CD14-positive monocyte (primary cell): ENCODE measurements at regions not wholly inside any gene's neighbourhood (a gene's known extent, or its start where the extent isn't known, plus 50 kb on each side); places are given as distances from the start of the nearest gene placed in this dataset.
A peak's percentile ranks its signal among the peaks of the same experiment; 100 is the strongest.

ENCODE experiments used
- DNase-seq, 3 donors: peaks; one replicate each; pipeline ENCODE4 v3.0.0-alpha.2; 2011 to 2022
- H2AFZ ChIP-seq: 2 replicates; pipeline ENCODE4 v1.6.0; 2012; ENCODE audit warnings: mild to moderate bottlenecking, low read depth, low read length, inconsistent platforms; ENCODE audit not compliant: insufficient read depth, poor library complexity, severe bottlenecking
- H3K27ac ChIP-seq, 2 donors: 1 replicate in 1 of 2; 2 replicates in 1 of 2; pipeline ENCODE4 v1.5.1; 2012 to 2013; ENCODE audit warnings: low read length in 2 of 2, control low read depth in 1 of 2, inconsistent platforms in 1 of 2, low read depth in 1 of 2, mild to moderate bottlenecking in 1 of 2
- H3K27me3 ChIP-seq, 2 donors: one replicate each; pipeline versions ENCODE4 v1.6.0 to v1.6.1; 2011 to 2013; ENCODE audit warnings: low read length in 2 of 2; ENCODE audit not compliant: control insufficient read depth in 2 of 2, insufficient read depth in 2 of 2
- H3K36me3 ChIP-seq, 2 donors: replicated peaks in 1 of 2; 1 replicate in 1 of 2; 2 replicates in 1 of 2; pipeline versions ENCODE4 v1.5.1 to v1.6.1; 2012 to 2013; ENCODE audit warnings: low read length in 2 of 2, control low read depth in 1 of 2, inconsistent platforms in 1 of 2, mild to moderate bottlenecking in 1 of 2; ENCODE audit not compliant: insufficient read depth in 2 of 2, control insufficient read depth in 1 of 2
- H3K4me1 ChIP-seq, 2 donors: 1 replicate in 1 of 2; 2 replicates in 1 of 2; pipeline versions ENCODE4 v1.5.1 to v1.6.1; 2012 to 2013; ENCODE audit warnings: low read length in 2 of 2, control low read depth in 1 of 2, inconsistent platforms in 1 of 2, mild to moderate bottlenecking in 1 of 2, moderate library complexity in 1 of 2; ENCODE audit not compliant: insufficient read depth in 2 of 2, control insufficient read depth in 1 of 2
- H3K4me2 ChIP-seq: replicated peaks from 2 replicates; pipeline ENCODE3; 2012; ENCODE audit warnings: low read length, moderate library complexity, mild to moderate bottlenecking; ENCODE audit not compliant: poor library complexity, severe bottlenecking; ENCODE audit errors: extremely low read depth
- H3K4me3 ChIP-seq, 3 experiments: fragments of 200-600 bp in 1 of 3; sonication (generic) in 1 of 3; replicated peaks in 1 of 3; 1 replicate in 2 of 3; 2 replicates in 1 of 3; pipeline ENCODE4 v1.5.1; 2011 to 2013; ENCODE audit warnings: low read length in 3 of 3, mild to moderate bottlenecking in 3 of 3, control low read depth in 2 of 3, low read depth in 2 of 3, inconsistent platforms in 1 of 3, moderate library complexity in 1 of 3
- H3K79me2 ChIP-seq: 2 replicates; pipeline ENCODE4 v1.6.0; 2012; ENCODE audit warnings: mild to moderate bottlenecking, control low read depth, inconsistent platforms, low read length, moderate library complexity; ENCODE audit not compliant: insufficient read depth
- H3K9ac ChIP-seq: 2 replicates; pipeline ENCODE4 v1.6.0; 2017; ENCODE audit warnings: low read length, mild to moderate bottlenecking; ENCODE audit not compliant: insufficient read depth, poor library complexity, severe bottlenecking
- H3K9me3 ChIP-seq, 2 donors: replicated peaks in 1 of 2; 1 replicate in 1 of 2; 2 replicates in 1 of 2; pipeline versions ENCODE4 v1.5.1 to v1.6.1; 2012 to 2013; ENCODE audit warnings: low read length in 2 of 2, control low read depth in 1 of 2; ENCODE audit not compliant: control insufficient read depth in 1 of 2, insufficient read depth in 1 of 2
- H4K20me1 ChIP-seq: 2 replicates; pipeline ENCODE4 v1.6.0; 2012; ENCODE audit warnings: mild to moderate bottlenecking, low read length, control low read depth, moderate library complexity; ENCODE audit not compliant: insufficient read depth
- H3K27ac Mint-ChIP-seq, 7 donors: one replicate each; pipeline ENCODE4 v1.8.0; 2020; ENCODE audit warnings: mild to moderate bottlenecking in 7 of 7, mixed read lengths in 7 of 7, moderate library complexity in 6 of 7, inconsistent platforms in 2 of 7
- H3K27me3 Mint-ChIP-seq, 3 donors: one replicate each; pipeline ENCODE4 v1.8.0; 2021 to 2022; ENCODE audit warnings: low read depth in 3 of 3, mild to moderate bottlenecking in 3 of 3, mixed read lengths in 3 of 3, moderate library complexity in 3 of 3, inconsistent platforms in 1 of 3
- H3K36me3 Mint-ChIP-seq, 2 donors: one replicate each; pipeline ENCODE4 v1.8.0; 2020; ENCODE audit warnings: mixed read lengths in 2 of 2, inconsistent platforms in 1 of 2, mild to moderate bottlenecking in 1 of 2
- H3K4me1 Mint-ChIP-seq: one replicate; pipeline ENCODE4 v1.8.0; 2020; ENCODE audit warnings: mild to moderate bottlenecking, mixed read lengths
- H3K4me3 Mint-ChIP-seq, 2 donors: one replicate each; pipeline ENCODE4 v1.8.0; 2020; ENCODE audit warnings: mild to moderate bottlenecking in 2 of 2, mixed read lengths in 2 of 2, moderate library complexity in 1 of 2
- H3K9me3 Mint-ChIP-seq, 7 donors: one replicate each; pipeline ENCODE4 v1.8.0; 2020 to 2022; ENCODE audit warnings: mixed read lengths in 7 of 7, mild to moderate bottlenecking in 6 of 7, moderate library complexity in 6 of 7, inconsistent platforms in 2 of 7
- WGBS: methylation state at CpG from one replicate; pipeline ENCODE4 v1.1.5; 2013; ENCODE audit warnings: missing lambda C conversion rate; ENCODE audit not compliant: insufficient coverage; 5-methylcytosine and 5-hydroxymethylcytosine counted together
- intact Hi-C, 2 donors: fragments of 100-400 bp; cut with micrococcal nuclease; formaldehyde crosslinking; loops; one replicate each; pipeline versions ENCODE4 v1.15.0 to v1.15.1; 2023
- TF ChIP-seq, protein P1 (sequence below): fragments of 200-600 bp; IDR thresholded peaks from one replicate; pipeline ENCODE4 v1.8.0; 2022; ENCODE audit warnings: antibody characterized with exemption, mild to moderate bottlenecking

DNA sequence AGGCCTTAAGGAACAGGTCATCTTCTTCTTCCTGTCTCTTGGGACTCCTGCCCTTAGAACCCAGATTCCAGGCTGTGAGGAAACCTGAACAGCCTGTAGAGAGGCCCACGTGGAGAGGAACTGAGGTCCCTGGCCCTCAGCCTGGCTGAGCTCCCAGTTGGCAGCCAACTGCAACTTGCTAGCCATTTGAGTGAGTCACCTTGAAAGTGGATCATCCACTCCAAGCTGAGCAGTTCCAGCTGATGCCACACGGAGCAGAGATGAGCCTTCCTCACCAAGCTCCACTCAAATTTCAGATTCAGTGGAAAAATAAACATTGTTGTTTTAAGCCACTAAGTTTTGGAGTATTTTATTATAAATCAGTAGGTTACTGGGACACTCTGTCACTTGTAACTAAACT is 392.5 kb downstream of the BCOR start:
- Mint-ChIP-seq H3K4me3 (no peak overlapping the region), H3K36me3 (no peaks in the 10 kb centered on the region), H3K27ac (no peak overlapping the region), H3K9me3 (peaks cover 0 to 5% (median 0%) of the 10 kb centered on the region in 7 donors), H3K4me1 (no peaks in the 10 kb centered on the region), H3K27me3 (peaks cover 0 to 6% (median 0%) of the 10 kb centered on the region in 3 donors)
- Histone ChIP-seq H3K9ac (no peak overlapping the region), H3K4me2 (no peak overlapping the region), H3K27ac (no peak overlapping the region), H3K9me3 (no peaks in the 10 kb centered on the region), H2AFZ (no peak overlapping the region), H3K79me2 (no peaks in the 10 kb centered on the region), H3K27me3 (peaks cover 0 to 3% of the 10 kb centered on the region in 2 donors), H3K4me1 (no peaks in the 10 kb centered on the region), H3K36me3 (no peaks in the 10 kb centered on the region), H3K4me3 (no peak overlapping the region), H4K20me1 (no peaks in the 10 kb centered on the region)
- peak in 2 of 3 donors; percentile 6 to 11 for DNase-seq
- intact Hi-C loops: no loop called here
- no CpG with 5 or more reads among the region's 2 CpGs for WGBS
- TF ChIP-seq, protein P1, sequence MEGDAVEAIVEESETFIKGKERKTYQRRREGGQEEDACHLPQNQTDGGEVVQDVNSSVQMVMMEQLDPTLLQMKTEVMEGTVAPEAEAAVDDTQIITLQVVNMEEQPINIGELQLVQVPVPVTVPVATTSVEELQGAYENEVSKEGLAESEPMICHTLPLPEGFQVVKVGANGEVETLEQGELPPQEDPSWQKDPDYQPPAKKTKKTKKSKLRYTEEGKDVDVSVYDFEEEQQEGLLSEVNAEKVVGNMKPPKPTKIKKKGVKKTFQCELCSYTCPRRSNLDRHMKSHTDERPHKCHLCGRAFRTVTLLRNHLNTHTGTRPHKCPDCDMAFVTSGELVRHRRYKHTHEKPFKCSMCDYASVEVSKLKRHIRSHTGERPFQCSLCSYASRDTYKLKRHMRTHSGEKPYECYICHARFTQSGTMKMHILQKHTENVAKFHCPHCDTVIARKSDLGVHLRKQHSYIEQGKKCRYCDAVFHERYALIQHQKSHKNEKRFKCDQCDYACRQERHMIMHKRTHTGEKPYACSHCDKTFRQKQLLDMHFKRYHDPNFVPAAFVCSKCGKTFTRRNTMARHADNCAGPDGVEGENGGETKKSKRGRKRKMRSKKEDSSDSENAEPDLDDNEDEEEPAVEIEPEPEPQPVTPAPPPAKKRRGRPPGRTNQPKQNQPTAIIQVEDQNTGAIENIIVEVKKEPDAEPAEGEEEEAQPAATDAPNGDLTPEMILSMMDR: no peak

DNA sequence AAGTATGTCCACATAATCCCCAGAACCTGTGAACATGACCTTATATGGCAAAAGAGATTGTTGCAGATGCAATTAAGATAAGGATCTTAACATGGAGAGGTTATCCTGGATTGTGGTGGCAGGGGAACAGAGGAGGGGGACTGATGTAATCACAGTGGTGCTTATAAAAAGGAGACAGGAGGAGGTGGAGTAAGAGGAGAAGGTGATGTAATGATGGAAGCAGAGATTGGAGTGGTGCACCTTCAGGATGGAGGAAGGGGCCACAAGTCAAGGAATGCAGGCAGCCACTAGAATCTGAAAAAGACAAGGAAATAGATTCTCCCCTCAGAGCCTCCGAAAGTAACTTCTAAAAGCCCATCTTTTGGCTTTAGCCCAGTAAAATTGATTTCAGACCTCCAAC is 388.4 kb downstream of the BCOR start:
- no peak for DNase-seq
- H3K36me3 Mint-ChIP-seq: no peaks in the 10 kb centered on the region
- Histone ChIP-seq H3K9me3 (no peaks in the 10 kb centered on the region), H3K4me1 (no peaks in the 10 kb centered on the region), H3K4me3 (no peak overlapping the region), H4K20me1 (no peaks in the 10 kb centered on the region), H3K27me3 (peaks cover 0 to 3% of the 10 kb centered on the region in 2 donors), H3K9ac (no peak overlapping the region), H3K36me3 (no peaks in the 10 kb centered on the region), H3K27ac (no peak overlapping the region), H3K4me2 (no peak overlapping the region), H2AFZ (no peak overlapping the region), H3K79me2 (no peaks in the 10 kb centered on the region)
- intact Hi-C loops: no loop called here
- peaks cover 0 to 8% (median 0%) of the 10 kb centered on the region in 3 donors for H3K27me3 Mint-ChIP-seq
- H3K4me3 Mint-ChIP-seq: no peak overlapping the region
- H3K9me3 Mint-ChIP-seq: peaks cover 0 to 4% (median 0%) of the 10 kb centered on the region in 7 donors
- no peak overlapping the region for H3K27ac Mint-ChIP-seq
- WGBS: no CpG with 5 or more reads among the region's 1 CpG
- TF ChIP-seq, protein P1: no peak
- H3K4me1 Mint-ChIP-seq: peaks cover 4% of the 10 kb centered on the region
